ENCODE measurements at regions not wholly inside any gene's neighbourhood (a gene's known extent, or its start where the extent isn't known, plus 50 kb on each side); places are given as distances from the start of the nearest gene placed in this dataset.
A peak's percentile ranks its signal among the peaks of the same experiment; 100 is the strongest.

GRCh38 chr6:109229536-109229935 is 134.2 kb downstream of the CEP57L1 start:
- Histone ChIP-seq H3K9me3 (ENCODE audit: severe bottlenecking) (no peaks in the 10 kb centered on the region), H3K4me3 (ENCODE audit: low read depth, low read length) (no peak overlapping the region), H3K27me3 (ENCODE audit: insufficient read depth, low read depth, severe bottlenecking) (no peaks in the 10 kb centered on the region), H3K27ac (no peak overlapping the region), H3K36me3 (no peaks in the 10 kb centered on the region)
- TF ChIP-seq, protein P1, sequence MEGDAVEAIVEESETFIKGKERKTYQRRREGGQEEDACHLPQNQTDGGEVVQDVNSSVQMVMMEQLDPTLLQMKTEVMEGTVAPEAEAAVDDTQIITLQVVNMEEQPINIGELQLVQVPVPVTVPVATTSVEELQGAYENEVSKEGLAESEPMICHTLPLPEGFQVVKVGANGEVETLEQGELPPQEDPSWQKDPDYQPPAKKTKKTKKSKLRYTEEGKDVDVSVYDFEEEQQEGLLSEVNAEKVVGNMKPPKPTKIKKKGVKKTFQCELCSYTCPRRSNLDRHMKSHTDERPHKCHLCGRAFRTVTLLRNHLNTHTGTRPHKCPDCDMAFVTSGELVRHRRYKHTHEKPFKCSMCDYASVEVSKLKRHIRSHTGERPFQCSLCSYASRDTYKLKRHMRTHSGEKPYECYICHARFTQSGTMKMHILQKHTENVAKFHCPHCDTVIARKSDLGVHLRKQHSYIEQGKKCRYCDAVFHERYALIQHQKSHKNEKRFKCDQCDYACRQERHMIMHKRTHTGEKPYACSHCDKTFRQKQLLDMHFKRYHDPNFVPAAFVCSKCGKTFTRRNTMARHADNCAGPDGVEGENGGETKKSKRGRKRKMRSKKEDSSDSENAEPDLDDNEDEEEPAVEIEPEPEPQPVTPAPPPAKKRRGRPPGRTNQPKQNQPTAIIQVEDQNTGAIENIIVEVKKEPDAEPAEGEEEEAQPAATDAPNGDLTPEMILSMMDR (IDR thresholded peaks at IDR 0.05; ENCODE audit: low read depth, low read length): no peak
- no peak for DNase-seq

DNA sequence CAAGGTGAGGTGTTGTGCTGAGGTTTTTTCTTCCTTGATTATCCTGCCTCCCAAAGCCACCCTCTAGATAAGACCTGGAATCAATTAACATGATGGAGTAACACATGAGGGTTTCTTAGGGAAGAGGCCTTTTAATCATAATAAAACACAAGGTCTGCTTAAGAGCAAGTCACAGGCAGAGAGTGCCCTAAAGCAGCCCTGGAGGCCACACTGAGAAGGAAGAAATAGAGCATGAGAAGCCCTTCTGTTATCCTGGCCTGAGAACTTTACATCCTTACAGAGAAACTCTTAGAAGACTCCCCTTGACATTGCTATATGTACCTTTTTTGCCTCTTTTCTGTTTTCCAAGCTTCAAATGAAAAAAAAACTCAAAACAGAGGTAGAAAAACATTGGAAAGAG is 132.3 kb downstream of the CEP57L1 start:
- no peaks in the 10 kb centered on the region for H3K36me3 ChIP-seq
- H3K4me3 ChIP-seq (ENCODE audit: low read depth, low read length): no peak overlapping the region
- DNase-seq: peak; percentile 54
- no peaks in the 10 kb centered on the region for H3K9me3 ChIP-seq (ENCODE audit: severe bottlenecking)
- TF ChIP-seq, protein P1 (IDR thresholded peaks at IDR 0.05; ENCODE audit: low read depth, low read length): 0 out of 2 replicates have a peak, but pooled peaks have one; percentile 7
- H3K27ac ChIP-seq: peak overlapping the region; percentile 60
- no peaks in the 10 kb centered on the region for H3K27me3 ChIP-seq (ENCODE audit: insufficient read depth, low read depth, severe bottlenecking)

DNA sequence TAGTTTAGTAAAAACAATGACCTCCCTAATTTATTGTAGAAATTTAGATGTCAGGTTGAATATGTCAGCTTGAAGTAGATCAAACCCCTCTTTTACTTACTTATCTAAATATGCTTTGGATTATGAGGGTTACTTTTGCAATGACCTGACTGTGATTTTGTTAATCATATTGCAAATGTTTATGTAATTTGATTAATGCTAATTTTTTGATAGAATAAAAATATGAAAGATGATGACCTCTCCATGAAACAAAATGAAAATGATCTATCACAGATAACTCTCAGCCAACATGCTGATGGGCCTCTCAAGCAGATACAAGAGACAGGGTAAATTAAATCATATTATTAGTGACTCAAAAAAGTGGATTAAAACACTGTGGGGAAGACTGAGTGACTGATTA is 131.0 kb downstream of the CEP57L1 start:
- Histone ChIP-seq H3K27ac (no peak overlapping the region), H3K4me3 (ENCODE audit: low read depth, low read length) (no peak overlapping the region), H3K9me3 (ENCODE audit: severe bottlenecking) (no peaks in the 10 kb centered on the region), H3K36me3 (no peaks in the 10 kb centered on the region), H3K27me3 (ENCODE audit: insufficient read depth, low read depth, severe bottlenecking) (no peaks in the 10 kb centered on the region)
- no peak for DNase-seq
- TF ChIP-seq, protein P1 (IDR thresholded peaks at IDR 0.05; ENCODE audit: low read depth, low read length): no peak

DNA sequence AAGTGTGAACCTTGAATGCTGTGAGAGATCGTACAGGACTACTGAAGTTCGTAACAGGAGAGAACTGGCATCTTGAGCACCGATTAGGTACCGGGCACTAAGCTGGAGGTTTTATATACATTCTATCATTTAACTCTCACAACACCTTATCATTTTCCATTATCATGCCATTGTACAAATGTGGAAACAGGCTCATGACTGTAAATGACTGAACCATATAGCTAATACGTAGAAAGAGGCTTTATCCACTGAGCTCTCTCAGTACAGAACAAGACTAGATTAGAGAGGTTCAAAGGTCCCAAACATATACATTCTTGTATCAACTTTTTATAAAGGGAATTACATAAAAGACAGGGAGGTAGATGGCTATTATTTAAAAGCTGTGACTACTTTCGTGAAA is 130.6 kb downstream of the CEP57L1 start:
- Histone ChIP-seq H3K4me3 (ENCODE audit: low read depth, low read length) (no peak overlapping the region), H3K27ac (no peak overlapping the region), H3K27me3 (ENCODE audit: insufficient read depth, low read depth, severe bottlenecking) (no peaks in the 10 kb centered on the region), H3K9me3 (ENCODE audit: severe bottlenecking) (no peaks in the 10 kb centered on the region), H3K36me3 (no peaks in the 10 kb centered on the region)
- no peak for DNase-seq
- TF ChIP-seq, protein P1 (IDR thresholded peaks at IDR 0.05; ENCODE audit: low read depth, low read length): no peak

GRCh38 chr6:109224994-109225393 is 129.7 kb downstream of the CEP57L1 start:
- Histone ChIP-seq H3K27me3 (ENCODE audit: insufficient read depth, low read depth, severe bottlenecking) (no peaks in the 10 kb centered on the region), H3K9me3 (ENCODE audit: severe bottlenecking) (no peaks in the 10 kb centered on the region), H3K27ac (no peak overlapping the region), H3K4me3 (ENCODE audit: low read depth, low read length) (no peak overlapping the region), H3K36me3 (no peaks in the 10 kb centered on the region)
- no peak for DNase-seq
- TF ChIP-seq, protein P1 (IDR thresholded peaks at IDR 0.05; ENCODE audit: low read depth, low read length): no peak

DNA sequence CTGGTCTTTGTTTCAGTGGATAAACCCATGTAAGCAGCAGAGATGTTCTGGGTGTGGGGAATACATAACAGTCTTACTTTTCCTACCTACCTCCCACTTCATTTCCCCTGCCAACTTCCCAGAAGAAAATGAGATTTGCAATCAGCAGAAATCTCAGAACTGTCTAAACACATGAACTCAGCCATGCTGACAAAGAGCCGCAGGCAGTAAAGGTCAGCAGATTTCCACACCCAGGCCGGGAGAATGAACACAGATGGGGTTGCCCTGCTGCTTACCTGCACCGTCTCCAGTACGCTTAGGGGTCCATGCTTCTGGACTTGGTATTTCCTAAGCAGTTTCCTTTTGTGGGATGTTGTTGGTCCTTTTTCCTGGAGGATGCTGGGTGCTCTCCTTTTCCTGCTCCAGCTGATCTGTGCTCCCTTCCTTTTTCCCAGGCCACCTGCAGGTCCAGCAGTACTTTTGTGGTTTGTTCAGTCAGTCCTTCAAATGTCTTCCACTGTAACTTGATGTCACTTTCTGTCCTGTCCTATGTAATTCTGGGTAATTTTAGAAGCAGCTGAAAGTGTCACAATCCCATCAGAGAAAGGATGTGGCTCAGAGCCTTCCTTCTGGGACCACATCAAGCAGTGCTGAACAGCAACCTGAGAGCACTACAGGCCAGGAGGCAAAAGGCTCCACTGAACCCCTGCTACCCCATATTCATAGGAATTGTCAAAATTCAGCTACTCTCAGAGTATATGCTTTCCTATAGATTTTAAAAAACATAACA is 129.0 kb downstream of the CEP57L1 start:
- H3K27me3 ChIP-seq (ENCODE audit: insufficient read depth, low read depth, severe bottlenecking): no peaks in the 10 kb centered on the region
- H3K4me3 ChIP-seq (ENCODE audit: low read depth, low read length): no peak overlapping the region
- no peak for DNase-seq
- H3K9me3 ChIP-seq (ENCODE audit: severe bottlenecking): no peaks in the 10 kb centered on the region
- no peaks in the 10 kb centered on the region for H3K36me3 ChIP-seq
- H3K27ac ChIP-seq: no peak overlapping the region
- TF ChIP-seq, protein P1 (IDR thresholded peaks at IDR 0.05; ENCODE audit: low read depth, low read length): no peak

Measured in WERI-Rb-1 (cell line).